ENCODE measurements at regions not wholly inside any gene's neighbourhood (a gene's known extent, or its start where the extent isn't known, plus 50 kb on each side); places are given as distances from the start of the nearest gene placed in this dataset.

DNA sequence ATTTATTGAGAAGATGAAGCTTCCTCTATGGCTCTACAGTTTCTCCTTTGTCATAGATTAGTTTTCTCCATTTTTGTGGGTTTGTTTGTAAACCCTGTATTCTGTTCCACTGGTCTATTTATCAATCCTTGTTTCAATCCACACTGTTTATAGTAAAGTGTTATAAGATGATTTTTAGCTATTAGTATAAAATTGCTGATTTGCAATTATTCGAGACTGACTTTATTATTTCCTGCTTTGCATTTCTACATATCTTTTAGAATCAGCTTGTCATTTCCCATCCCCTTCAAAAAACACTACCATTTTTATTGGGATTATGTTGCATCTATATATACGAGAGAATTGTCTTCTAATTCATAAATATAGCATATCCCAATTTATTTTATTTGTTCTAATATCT, 325.9 kb upstream of the EPHA7 start:
- no peak for ATAC-seq
- no peak for TF ChIP-seq ISL1 (CRISPR knock-in tag; IDR thresholded peaks at IDR 0.05)

DNA sequence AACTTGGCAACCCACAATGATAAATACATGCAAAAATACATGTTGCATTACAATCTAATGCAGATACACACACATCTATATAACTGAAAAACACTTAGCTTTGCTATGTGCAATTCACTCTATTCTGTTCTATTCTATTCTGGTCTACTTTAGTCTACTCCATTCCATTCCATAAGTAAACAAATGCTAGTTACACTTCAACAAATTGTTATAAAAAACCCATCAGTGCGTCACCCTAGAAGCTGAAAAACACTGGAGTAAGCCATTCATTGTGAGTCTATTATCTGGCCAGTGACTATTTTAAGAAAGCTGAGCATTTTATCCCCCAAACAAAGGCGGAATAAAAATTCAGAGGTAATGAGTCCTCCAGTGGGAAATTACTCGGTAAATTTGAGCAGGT, 315.7 kb upstream of the EPHA7 start:
- TF ChIP-seq ISL1 (CRISPR knock-in tag; IDR thresholded peaks at IDR 0.05), result no peak
- TF ChIP-seq, protein P1, sequence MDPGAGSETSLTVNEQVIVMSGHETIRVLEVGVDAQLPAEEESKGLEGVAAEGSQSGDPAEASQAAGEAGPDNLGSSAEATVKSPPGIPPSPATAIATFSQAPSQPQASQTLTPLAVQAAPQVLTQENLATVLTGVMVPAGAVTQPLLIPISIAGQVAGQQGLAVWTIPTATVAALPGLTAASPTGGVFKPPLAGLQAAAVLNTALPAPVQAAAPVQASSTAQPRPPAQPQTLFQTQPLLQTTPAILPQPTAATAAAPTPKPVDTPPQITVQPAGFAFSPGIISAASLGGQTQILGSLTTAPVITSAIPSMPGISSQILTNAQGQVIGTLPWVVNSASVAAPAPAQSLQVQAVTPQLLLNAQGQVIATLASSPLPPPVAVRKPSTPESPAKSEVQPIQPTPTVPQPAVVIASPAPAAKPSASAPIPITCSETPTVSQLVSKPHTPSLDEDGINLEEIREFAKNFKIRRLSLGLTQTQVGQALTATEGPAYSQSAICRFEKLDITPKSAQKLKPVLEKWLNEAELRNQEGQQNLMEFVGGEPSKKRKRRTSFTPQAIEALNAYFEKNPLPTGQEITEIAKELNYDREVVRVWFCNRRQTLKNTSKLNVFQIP (CRISPR knock-in tag; IDR thresholded peaks at IDR 0.05; ENCODE audit: borderline replicate concordance, low read depth), result no peak
- TF ChIP-seq, protein P2, sequence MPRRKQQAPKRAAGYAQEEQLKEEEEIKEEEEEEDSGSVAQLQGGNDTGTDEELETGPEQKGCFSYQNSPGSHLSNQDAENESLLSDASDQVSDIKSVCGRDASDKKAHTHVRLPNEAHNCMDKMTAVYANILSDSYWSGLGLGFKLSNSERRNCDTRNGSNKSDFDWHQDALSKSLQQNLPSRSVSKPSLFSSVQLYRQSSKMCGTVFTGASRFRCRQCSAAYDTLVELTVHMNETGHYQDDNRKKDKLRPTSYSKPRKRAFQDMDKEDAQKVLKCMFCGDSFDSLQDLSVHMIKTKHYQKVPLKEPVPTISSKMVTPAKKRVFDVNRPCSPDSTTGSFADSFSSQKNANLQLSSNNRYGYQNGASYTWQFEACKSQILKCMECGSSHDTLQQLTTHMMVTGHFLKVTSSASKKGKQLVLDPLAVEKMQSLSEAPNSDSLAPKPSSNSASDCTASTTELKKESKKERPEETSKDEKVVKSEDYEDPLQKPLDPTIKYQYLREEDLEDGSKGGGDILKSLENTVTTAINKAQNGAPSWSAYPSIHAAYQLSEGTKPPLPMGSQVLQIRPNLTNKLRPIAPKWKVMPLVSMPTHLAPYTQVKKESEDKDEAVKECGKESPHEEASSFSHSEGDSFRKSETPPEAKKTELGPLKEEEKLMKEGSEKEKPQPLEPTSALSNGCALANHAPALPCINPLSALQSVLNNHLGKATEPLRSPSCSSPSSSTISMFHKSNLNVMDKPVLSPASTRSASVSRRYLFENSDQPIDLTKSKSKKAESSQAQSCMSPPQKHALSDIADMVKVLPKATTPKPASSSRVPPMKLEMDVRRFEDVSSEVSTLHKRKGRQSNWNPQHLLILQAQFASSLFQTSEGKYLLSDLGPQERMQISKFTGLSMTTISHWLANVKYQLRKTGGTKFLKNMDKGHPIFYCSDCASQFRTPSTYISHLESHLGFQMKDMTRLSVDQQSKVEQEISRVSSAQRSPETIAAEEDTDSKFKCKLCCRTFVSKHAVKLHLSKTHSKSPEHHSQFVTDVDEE (CRISPR knock-in tag; IDR thresholded peaks at IDR 0.05), result no peak
- no peak for TF ChIP-seq ARNTL (CRISPR knock-in tag; IDR thresholded peaks at IDR 0.05; ENCODE audit: borderline replicate concordance, low read depth)
- ATAC-seq, result no peak

DNA sequence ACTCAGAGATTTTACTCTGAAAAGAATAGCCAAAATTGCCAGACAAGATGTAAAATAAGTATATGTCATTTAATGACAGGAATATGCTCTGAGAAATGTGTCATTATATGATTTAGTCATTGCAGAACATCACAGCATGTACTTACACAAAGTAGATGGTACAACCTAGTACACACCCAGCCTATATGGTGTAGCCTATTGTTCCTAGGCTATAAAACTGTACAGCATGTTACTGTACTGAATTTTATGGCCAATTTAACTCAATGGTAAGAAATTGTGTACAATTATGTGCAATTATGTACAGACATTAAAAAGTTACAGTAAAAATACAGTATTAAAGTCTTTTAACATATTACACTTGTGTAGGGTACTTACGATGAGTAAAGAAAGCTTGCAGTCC, 311.9 kb upstream of the EPHA7 start:
- ATAC-seq, result no peak
- TF ChIP-seq RARB (CRISPR knock-in tag; IDR thresholded peaks at IDR 0.05) (no peak), GLIS3 (CRISPR knock-in tag; IDR thresholded peaks at IDR 0.05) (no peak), ZNF565 (CRISPR knock-in tag; conservative IDR thresholded peaks at IDR 0.05; ENCODE audit: low read depth) (no peak), PPARA (CRISPR knock-in tag; IDR thresholded peaks at IDR 0.05; ENCODE audit: borderline replicate concordance) (no peak), TOX (CRISPR knock-in tag; IDR thresholded peaks at IDR 0.05; ENCODE audit: borderline replicate concordance) (no peak), ZNF8 (CRISPR knock-in tag; IDR thresholded peaks at IDR 0.05) (no peak), SNAI2 (CRISPR knock-in tag; IDR thresholded peaks at IDR 0.05) (no peak), ZC3H10 (CRISPR knock-in tag; IDR thresholded peaks at IDR 0.05) (no peak), OSR1 (CRISPR knock-in tag; IDR thresholded peaks at IDR 0.05) (no peak), ZFP3 (CRISPR knock-in tag; IDR thresholded peaks at IDR 0.05) (no peak), ESRRG (CRISPR knock-in tag; IDR thresholded peaks at IDR 0.05) (no peak), TCF4 (CRISPR knock-in tag; IDR thresholded peaks at IDR 0.05; ENCODE audit: borderline replicate concordance) (no peak), ISL1 (CRISPR knock-in tag; IDR thresholded peaks at IDR 0.05) (no peak), ARNTL (CRISPR knock-in tag; IDR thresholded peaks at IDR 0.05; ENCODE audit: borderline replicate concordance, low read depth) (no peak)
- TF ChIP-seq, protein P3, sequence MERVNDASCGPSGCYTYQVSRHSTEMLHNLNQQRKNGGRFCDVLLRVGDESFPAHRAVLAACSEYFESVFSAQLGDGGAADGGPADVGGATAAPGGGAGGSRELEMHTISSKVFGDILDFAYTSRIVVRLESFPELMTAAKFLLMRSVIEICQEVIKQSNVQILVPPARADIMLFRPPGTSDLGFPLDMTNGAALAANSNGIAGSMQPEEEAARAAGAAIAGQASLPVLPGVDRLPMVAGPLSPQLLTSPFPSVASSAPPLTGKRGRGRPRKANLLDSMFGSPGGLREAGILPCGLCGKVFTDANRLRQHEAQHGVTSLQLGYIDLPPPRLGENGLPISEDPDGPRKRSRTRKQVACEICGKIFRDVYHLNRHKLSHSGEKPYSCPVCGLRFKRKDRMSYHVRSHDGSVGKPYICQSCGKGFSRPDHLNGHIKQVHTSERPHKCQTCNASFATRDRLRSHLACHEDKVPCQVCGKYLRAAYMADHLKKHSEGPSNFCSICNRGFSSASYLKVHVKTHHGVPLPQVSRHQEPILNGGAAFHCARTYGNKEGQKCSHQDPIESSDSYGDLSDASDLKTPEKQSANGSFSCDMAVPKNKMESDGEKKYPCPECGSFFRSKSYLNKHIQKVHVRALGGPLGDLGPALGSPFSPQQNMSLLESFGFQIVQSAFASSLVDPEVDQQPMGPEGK (CRISPR knock-in tag; IDR thresholded peaks at IDR 0.05; ENCODE audit: borderline replicate concordance), result no peak
- TF ChIP-seq, protein P2 (CRISPR knock-in tag; IDR thresholded peaks at IDR 0.05), result no peak
- TF ChIP-seq, protein P4, sequence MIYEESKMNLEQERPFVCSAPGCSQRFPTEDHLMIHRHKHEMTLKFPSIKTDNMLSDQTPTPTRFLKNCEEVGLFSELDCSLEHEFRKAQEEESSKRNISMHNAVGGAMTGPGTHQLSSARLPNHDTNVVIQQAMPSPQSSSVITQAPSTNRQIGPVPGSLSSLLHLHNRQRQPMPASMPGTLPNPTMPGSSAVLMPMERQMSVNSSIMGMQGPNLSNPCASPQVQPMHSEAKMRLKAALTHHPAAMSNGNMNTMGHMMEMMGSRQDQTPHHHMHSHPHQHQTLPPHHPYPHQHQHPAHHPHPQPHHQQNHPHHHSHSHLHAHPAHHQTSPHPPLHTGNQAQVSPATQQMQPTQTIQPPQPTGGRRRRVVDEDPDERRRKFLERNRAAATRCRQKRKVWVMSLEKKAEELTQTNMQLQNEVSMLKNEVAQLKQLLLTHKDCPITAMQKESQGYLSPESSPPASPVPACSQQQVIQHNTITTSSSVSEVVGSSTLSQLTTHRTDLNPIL (CRISPR knock-in tag; IDR thresholded peaks at IDR 0.05; ENCODE audit: low read depth), result no peak
- TF ChIP-seq, protein P5, sequence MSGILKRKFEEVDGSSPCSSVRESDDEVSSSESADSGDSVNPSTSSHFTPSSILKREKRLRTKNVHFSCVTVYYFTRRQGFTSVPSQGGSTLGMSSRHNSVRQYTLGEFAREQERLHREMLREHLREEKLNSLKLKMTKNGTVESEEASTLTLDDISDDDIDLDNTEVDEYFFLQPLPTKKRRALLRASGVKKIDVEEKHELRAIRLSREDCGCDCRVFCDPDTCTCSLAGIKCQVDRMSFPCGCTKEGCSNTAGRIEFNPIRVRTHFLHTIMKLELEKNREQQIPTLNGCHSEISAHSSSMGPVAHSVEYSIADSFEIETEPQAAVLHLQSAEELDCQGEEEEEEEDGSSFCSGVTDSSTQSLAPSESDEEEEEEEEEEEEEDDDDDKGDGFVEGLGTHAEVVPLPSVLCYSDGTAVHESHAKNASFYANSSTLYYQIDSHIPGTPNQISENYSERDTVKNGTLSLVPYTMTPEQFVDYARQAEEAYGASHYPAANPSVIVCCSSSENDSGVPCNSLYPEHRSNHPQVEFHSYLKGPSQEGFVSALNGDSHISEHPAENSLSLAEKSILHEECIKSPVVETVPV (CRISPR knock-in tag; IDR thresholded peaks at IDR 0.05), result no peak

Measured in SK-N-SH treated with all-trans-retinoic acid at 6 μM for 48 hours (cell line).